CD4-positive, alpha-beta T cell treated with Interferon alpha-2 for 1 hour (primary cell): ENCODE measurements at regions not wholly inside any gene's neighbourhood (a gene's known extent, or its start where the extent isn't known, plus 50 kb on each side); places are given as distances from the start of the nearest gene placed in this dataset.
"Not testable (repeated sequence)": the region's sequence is repeated elsewhere in the genome, so short reads cannot be mapped to it uniquely, and the experiment has no call there.

Experiments used
- DNase-seq, 2 donors: peaks; one replicate each; pipeline ENCODE4 v3.0.0-alpha.2; 2020 to 2022

DNA sequence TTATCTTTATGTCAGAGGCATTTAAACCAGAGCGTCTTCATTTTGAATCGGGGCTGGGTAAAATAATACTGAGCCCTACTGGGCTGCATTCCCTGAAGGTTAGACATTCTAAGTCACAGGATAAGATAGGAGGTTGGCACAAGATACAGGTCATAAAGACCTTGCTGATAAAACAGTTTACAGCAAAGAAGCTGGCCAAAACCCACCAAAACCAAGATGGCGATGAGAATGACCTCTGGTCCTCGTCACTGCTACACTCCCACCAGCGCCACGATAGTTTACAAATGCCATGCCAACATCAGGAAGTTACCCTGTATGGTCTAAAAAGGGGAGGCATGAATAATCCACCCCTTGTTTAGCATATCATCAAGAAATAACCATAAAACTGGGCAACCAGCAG lies 110.5 kb upstream of the ZFP64 start:
- not testable (repeated sequence) for DNase-seq

DNA sequence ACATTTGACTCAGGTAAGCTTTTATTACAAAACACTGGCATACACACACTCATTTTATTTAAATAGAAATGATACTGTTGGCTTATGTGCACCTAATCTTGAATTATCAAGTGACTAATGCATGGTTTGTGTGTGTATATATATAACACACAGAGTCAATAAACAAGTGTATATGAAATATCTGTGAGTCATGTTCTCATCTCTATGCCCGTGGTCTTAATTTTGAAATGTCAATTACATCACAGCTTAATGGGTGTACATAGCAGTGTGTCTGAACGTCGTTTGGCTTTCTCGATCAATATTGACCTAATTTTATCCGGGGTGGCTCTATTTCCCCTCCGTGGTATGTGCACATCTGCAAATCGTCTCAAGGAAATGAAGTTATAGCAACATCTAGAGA lies 104.0 kb upstream of the ZFP64 start:
- no peak for DNase-seq

DNA sequence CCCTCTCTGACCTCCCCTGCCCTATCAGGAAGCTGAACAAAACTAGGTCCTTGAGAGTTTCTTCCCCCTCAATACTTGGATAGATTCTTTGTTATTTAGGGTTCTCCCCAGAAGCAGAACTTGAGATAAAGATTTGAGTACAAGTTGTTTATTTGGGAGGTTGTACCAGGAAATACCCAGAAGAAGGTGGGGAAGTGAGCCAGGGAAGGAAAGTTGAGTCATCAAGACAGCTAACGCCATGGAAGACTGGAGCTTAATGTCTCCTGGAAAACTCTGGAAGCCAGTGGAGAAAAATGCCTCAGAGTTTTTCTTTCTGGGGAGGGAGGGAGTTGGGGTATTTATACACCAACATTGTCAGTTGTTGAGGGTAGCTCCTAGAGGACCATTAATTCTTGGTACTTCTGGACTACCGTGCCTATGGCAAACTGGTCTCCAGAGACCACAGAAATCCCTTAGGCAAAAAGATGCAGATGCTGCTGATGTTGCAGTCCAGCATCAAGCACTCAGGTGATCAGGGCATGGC lies 102.6 kb upstream of the ZFP64 start:
- no peak for DNase-seq

DNA sequence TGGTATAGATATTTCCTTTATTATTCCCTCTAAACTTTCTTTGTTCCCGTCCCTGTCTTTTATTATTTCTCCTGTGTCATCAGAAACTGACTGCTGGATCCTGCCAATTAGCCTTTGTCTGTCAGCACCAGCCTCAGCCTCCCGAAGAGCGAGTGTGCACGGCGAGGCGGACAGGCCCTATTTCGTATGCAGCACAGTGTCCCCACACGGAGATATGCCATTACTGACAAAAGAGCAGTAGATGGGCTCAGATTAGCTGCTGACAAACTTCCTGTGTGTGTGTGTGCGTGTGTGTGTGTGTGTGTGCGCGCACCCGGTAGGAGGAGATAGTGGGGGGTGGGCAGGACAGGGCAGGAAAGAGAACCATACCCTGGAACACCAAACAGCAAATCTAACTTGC lies 99.5 kb upstream of the ZFP64 start:
- no peak for DNase-seq

DNA sequence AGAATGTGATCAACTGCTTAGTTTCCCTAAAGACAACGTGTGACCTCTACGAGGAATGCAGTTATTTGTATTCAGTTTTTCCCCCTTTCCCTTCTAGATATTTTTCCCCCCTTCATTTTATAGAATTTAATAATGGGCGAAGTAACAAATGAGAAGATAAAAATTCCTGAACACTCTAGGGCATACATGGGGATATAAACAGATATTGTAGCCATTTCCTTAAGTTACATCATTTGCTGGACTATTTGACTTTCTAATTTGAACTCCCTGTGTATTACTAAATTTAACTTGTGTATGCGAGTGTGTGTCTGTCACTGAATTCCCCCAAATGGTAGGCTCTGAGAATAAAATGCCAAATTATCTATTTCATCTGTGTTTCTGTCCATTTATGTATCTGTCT lies 99.0 kb upstream of the ZFP64 start:
- no peak for DNase-seq

DNA sequence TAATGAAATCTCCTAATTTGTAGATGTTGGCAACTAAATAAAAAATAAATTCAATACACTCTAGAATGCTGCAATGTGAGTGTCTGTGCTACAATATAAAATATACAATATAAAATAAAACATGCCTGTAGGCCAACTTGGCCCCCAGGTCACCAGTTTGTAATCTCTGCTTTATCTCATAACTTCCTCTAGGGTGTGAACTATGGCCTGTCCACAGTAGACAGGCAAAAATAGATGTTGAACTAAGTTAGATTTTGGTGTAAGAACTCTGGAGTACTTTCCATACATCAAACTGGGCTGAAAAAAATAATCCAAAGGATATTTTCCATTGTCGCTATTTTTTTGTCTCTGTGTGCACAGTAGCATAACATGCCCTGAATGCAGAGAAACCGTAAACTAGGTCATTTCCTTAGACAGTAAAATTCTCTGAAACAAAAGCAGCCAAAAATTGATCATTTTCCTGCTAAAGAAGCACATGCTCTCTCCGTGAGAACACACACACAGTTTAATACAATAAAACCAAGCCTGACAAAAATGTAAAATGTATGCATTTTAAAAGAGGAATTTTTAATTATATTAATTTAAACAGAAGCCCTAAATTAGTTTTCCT lies 98.5 kb upstream of the ZFP64 start:
- DNase-seq = no peak

DNA sequence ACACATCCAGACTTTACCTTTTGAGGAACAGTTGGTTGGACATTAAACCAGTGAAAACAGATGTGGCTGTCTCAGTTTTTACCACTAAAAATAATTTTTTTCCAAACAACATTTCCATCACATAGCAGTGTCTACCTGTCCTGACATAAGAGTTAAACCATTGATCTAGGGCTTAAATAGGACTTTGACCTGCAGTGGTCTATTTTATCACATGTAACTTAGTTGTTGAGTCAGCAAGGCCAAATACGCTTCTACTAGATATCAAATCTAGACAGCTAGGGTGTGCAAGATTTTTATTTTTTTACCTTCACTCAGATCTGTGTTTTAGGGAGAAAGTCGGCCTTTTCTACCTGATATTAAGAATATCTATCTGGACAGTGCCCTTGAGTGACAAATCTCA lies 88.8 kb upstream of the ZFP64 start:
- no peak for DNase-seq

DNA sequence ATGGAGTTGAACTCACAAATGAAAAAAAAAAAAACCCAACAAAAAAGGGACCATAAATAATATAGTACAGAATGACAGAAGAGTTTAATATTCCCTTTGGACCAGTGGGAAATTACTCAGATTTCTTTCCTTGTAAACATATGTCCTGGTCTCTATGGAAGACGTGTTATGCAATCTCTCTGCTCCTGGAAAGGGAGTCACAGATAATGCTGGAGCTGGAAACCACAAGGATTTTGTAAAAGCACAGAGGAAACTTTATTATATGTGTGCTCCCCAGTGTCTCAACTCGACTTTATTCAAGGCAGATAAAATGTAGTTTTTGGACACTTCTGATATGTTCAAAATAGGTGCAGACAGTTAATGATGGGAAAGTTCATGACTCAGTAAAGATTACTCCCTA lies 88.1 kb upstream of the ZFP64 start:
- DNase-seq = no peak

DNA sequence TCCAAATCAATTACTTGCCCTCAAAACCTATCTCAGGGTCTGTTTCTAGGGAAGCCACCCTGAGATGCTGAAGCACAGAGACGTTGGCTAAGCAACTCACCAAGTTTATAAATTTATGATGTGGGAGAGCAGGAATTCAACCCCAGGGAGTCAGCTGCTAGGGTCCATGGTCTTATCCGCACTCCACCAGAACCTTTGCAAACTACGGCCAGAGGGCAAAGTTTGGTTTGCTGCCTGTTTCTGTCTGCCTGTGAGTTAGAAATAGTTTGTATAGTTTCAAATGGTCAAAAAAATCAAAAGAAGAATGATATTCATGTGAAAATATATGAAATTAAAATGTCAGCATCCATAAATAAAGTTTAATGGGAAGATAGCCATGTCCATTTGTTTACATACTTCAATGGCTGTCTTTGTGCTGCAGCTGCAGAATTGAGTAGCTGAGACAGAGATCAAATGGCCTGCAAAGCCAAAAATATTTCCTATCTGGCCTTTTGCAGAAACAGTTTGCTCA lies 83.7 kb upstream of the ZFP64 start:
- DNase-seq = no peak

DNA sequence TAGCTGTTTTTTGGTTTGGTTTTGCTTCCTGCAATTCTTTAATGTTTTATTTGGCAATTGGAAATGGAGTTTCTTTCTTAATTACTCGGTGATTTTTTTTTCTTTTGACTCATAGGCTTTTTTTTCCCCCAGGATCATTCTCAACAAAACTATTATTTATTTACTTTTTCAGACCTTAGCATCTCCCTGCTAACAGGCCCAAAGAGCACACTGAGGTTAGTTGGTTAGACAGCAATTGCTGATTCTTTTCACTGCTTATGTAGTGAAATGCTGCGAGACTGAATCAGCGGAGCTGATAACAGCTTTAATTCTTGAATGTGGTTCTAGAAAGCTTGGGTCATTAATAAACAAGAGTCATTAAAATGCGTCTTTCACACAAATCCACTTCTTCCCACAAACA lies 79.1 kb upstream of the ZFP64 start:
- DNase-seq = no peak

DNA sequence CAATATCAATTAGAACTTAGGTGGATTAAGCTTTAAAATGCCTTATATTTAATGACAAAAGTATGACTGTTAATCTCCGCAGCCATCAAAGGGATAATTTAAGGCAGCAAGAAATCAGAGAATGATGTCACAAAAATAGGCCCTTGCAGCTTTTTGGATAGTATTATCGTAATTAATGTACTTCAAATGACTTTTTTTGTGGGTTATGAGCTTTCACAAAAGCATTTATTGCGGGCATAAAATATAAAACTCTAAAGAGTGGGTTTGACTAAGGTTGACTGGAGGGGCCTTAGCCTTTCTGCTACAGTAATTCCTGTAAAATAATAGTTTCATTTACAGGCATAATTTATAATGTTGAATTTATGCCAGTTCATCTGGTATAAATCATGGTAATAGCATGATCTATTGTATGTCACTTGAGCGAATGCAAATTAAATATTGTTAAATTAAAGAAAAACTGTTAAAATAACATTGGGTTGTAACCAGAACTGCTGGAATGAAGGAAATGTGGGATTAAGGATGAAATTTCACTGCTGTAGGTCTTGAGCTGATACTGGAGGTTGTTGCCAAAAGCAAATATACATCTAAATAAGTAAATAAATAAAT lies 78.5 kb upstream of the ZFP64 start:
- DNase-seq = no peak

DNA sequence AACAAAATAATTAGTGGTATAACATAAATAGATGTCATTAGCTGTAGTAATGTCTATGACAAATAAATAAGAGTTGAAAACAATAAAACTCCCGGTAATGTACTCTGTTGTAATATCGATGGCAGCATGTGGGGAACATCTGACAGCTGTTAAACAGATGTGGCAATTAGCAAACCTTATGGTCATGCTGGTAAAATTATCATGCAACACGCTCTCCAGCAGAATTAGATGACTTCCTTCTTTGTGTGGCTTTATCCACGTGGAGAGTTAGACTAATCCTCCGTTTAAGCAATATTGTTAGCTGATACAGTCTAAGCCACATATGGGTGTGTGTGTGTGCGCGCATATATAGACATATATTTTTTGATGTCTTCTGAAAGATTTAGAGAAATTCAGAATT lies 77.7 kb upstream of the ZFP64 start:
- DNase-seq = no peak

DNA sequence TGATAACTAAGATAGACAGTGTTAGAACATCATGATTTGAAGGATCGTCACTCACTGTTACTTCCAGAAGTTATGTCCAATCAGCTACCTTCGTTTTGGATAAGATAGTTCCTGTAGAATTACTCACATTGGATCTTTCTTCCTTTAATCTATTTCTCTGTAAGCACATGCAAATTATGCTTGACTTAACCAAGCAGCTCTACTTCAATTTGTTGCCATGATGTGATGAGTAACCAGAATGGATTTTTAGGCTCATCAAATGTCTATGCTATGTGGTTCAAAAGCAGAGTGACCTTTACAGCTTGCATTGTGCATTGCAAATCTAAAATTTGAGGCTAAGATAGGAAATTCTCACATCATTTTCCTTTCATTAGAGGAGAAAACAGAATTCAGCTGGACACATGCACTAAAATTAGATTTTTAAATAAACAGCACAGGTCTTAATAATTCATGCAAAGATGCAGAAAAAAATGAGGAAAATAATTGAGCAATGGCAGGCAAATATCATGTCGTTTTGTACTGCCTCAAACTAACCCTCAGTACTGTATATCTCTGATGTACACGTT lies 76.7 kb upstream of the ZFP64 start:
- DNase-seq = no peak

DNA sequence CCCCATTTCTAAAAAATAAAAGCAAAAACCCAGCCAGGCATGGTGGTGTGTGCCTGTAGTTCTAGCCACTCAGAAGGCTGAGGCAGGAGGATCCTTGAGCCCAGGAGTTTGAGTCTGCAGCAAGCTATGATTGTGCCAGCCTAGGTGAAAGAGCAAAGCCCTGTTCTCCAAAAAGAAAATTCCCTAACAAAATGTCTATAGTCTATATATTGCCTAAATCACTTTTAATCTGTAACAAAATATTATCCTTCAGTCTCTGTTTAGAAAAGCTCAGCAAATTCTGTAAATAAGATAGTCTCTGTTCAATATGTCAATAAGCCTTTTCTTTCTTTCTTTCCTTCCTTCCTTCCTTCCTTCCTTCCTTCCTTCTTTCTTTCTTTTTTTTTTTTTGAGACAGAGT lies 75.8 kb upstream of the ZFP64 start:
- no peak for DNase-seq

DNA sequence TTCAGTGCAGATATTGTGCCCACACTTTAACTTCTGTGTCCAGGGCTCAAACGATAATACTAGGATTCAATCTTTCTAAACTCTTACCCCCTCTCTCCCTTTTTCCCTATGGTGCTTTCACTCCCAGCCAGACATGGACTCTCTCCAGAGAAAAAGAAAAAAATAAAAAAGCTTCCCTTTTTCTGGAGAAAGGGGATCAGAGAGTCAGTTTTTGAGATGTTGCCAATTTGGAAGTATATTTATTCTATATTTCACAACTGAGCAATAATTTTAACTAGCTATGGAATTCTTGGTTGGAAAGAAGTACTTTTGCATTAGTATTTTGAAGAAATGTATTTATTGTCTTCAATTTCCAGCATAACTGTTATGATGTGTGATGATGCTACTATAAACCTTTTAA lies 72.2 kb upstream of the ZFP64 start:
- no peak for DNase-seq

DNA sequence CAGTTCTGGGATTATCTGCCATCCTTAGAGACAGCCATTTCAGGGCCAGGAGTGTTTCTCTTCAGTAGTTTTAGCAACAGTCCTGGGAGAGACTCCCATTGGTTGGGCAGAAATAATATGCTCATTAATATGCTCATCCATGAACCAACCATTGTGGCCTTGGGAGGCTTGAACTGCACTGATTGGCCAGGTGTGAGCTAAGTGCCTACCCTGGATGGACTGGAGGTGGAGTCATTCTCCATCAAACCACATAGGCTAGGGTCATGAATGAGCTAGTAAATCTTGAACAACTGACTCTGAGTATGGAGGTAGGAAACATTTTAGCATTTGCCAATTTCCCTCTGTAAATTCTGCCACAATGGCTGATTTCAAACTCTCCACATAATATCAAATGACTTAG lies 70.2 kb upstream of the ZFP64 start:
- DNase-seq = no peak

DNA sequence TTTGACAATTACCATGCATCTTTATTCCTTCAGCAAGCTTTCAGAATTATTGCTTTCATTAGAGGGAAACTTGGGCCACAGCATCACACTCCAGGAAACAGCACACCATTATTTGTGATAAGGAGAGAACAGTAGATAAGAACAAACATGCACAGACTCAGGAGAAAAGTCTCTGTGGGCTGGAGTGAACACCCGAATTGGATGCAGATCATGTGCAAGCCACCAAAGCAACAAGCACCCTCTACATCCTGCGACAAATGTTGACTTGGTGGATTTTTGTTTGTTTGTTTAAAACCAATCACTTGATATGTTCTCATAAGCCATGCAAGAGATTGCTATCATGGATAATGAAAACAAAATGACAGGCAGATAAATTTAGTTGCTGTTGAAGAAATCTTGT lies 67.7 kb upstream of the ZFP64 start:
- DNase-seq = no peak

DNA sequence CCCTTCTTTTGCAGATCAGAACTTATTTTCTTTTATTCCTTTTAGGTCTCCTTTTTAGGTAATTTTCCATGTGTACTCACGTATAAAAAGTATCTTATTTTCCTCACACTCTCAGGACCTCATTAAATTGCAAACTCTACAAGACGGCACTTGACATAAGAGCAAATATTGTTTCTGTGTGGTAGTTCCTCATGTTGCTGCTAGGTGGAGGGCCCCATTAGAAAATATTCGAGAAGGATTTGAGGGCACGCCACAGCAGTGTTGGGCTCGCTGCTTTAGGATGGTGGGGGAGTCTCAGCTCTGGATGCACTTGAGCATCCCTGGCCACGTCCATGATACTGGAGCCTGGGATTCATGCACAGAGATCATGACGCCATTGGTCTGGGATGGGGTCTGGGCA lies 64.9 kb upstream of the ZFP64 start:
- no peak for DNase-seq

DNA sequence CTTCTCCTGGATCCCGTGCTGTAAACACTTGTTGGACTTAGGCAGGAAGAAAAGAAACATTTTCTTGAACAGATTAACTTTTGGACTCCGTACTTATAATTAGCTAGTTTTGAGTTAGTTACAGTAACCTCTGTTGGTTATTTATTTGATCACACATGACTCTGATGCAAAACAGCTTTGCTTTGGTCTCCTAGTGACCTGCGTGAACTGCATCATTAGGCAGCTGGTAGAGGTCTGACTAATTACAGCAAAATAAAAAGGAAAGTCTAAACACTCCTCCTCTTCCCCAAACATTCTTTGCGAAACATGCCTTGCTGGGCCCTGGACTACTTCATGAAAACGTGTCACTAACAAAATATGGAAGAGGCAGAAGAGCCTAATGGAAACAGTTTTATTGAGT lies 61.1 kb upstream of the ZFP64 start:
- no peak for DNase-seq

DNA sequence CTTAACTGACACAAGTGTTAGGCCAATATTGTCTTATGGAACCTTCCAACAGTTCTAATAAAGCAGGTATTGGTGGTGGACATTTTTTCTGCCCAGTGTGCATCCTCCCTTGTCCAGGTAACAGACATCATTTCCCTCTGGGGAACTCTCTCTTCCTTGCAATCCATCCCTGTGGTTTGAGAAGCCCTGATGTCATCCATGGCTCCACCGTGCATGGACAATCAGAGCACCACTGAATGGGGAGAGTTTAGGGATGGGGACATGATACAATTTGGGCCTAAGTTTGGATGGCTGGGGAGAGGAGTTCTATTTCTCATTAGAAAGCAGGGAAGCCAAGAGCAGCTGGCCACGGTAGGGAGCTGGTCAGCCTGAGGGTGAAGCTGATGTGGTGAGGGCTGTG lies 60.2 kb upstream of the ZFP64 start:
- DNase-seq = no peak

DNA sequence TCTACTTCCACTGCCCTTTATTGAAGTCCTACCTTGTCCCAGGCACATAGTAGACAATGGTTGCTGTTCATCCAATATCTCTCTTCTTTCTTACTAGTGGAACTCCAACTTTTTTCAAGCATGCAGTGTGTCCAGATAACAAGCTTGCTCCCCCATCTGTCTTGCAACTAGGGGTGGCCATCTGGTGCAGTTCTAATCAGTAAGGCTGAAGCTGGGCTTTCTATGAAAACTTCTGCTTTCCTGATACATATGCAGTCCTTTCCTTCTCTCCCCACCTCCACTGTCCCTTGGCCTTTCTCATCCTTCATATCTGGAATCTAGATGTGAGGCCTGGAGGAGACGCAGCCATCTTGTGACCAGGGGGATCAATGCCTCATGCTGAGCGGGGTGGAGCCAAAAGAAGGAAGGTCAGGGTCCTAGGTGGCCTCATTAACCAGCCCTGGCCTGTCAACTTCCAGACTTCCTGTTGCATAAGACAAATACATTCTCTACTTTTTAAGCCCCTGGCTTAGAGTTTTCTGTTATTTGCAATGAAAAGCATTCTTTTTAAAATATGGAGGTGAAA lies 59.6 kb upstream of the ZFP64 start:
- DNase-seq = no peak

DNA sequence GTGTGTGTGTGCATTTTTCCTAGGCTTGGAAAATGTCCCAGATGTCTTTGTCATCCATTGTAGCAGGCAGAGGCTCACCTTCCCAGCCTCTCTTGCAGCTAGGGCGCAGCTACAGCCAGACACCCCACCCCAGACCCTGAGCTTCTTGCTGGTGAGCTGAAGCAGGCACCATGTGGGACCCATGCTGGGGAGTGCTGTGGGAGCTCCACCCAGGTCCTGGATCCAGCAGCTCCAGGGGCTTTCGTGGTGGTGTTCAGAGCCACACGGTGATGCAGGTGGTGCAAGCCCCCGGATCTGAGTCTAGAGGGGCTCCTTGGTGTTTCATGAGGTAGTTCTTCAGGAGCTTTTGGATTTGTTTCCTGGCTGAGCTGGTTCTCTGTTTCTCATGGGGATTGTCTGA lies 56.0 kb upstream of the ZFP64 start:
- DNase-seq = no peak

DNA sequence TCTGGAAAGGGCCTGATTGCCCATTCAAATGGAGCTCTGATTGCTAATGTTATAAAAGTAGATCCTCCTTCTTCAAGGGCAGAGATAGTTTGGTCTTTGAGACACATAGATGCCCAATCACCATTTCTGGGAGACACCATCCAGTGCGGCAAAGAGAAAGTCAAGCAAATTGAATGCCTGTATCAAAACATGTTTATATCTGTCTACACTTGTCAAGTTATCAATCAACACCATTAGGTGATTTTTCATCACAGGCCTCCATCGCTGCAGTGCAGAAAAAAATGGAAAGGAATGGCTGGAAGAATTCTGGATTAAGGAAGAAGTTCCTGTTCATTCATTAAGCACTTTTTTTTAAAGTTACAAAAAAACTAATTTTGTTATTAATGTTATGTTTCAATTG lies 54.8 kb upstream of the ZFP64 start:
- DNase-seq = no peak

DNA sequence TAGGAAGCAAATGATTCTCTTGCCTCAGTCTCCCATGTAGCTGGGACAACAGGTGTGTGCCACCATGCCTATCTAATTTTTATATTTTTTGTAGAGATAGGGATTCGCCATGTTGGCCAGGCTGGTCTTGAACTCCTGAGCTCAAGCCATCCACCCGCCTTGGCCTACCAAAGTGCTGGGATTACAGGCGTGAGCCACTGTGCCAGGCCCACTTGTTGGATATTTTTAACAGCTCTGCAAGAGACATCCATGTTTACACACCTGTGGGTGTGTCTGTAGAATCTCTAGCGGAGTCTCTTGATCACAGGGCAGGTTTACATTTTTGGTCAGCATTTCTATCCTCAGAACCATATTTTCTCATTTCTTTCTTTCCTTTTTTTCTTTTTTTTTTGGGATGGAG lies 53.1 kb upstream of the ZFP64 start:
- no peak for DNase-seq
